SW480 (cell line): ENCODE measurements at regions not wholly inside any gene's neighbourhood (a gene's known extent, or its start where the extent isn't known, plus 50 kb on each side); places are given as distances from the start of the nearest gene placed in this dataset.
"Not testable (repeated sequence)": the region's sequence is repeated elsewhere in the genome, so short reads cannot be mapped to it uniquely, and the experiment has no call there.

Experiments used
- DNase-seq: peaks from one replicate; pipeline ENCODE4 v3.0.0-alpha.2; 2016; ENCODE audit warnings: low spot score

GRCh38 chrX:45986081-45986480 lies 559.1 kb downstream of the ZNF674 start:
- no peak for DNase-seq

GRCh38 chrX:45982958-45983727 lies 562.1 kb downstream of the ZNF674 start:
- not testable (repeated sequence) for DNase-seq

GRCh38 chrX:45980726-45981125 lies 564.5 kb downstream of the ZNF674 start:
- no peak for DNase-seq

- DNase-seq, result no peak
Measured at GRCh38 chrX:45975633-45976032, 569.6 kb downstream of the ZNF674 start.

- no peak for DNase-seq
Measured at GRCh38 chrX:45972636-45973035, 572.6 kb downstream of the ZNF674 start.

- DNase-seq, result no peak
Measured at GRCh38 chrX:45959567-45959966, 585.7 kb downstream of the ZNF674 start.

- no peak for DNase-seq
Measured at GRCh38 chrX:45956191-45956870, 588.9 kb downstream of the ZNF674 start.

GRCh38 chrX:45955661-45956060 lies 589.6 kb downstream of the ZNF674 start:
- no peak for DNase-seq

GRCh38 chrX:45954026-45954425 lies 591.2 kb downstream of the ZNF674 start:
- no peak for DNase-seq

GRCh38 chrX:45952030-45952429 lies 593.2 kb downstream of the ZNF674 start:
- DNase-seq, result peak; percentile 0

GRCh38 chrX:45935408-45935807 lies 609.8 kb downstream of the ZNF674 start:
- no peak for DNase-seq

- DNase-seq, result no peak
Measured at GRCh38 chrX:45912316-45912715, 632.9 kb downstream of the ZNF674 start.

- no peak for DNase-seq
Measured at GRCh38 chrX:45907786-45908185, 637.4 kb downstream of the ZNF674 start.

GRCh38 chrX:45903781-45904201 lies 641.4 kb downstream of the ZNF674 start:
- DNase-seq, result no peak

- no peak for DNase-seq
Measured at GRCh38 chrX:45900766-45901615, 644.2 kb downstream of the ZNF674 start.

- DNase-seq, result no peak
Measured at GRCh38 chrX:45894864-45895645, 650.2 kb downstream of the ZNF674 start.

GRCh38 chrX:45889471-45889870 lies 655.8 kb downstream of the ZNF674 start:
- DNase-seq, result no peak

GRCh38 chrX:45888518-45888917 lies 656.7 kb downstream of the ZNF674 start:
- DNase-seq, result no peak

- DNase-seq, result no peak
Measured at GRCh38 chrX:45885931-45886330, 659.3 kb downstream of the ZNF674 start.

GRCh38 chrX:45879512-45879911 lies 665.7 kb downstream of the ZNF674 start:
- DNase-seq, result no peak

- no peak for DNase-seq
Measured at GRCh38 chrX:45876206-45876605, 669.0 kb downstream of the ZNF674 start.

- DNase-seq, result no peak
Measured at GRCh38 chrX:45873781-45874180, 671.4 kb downstream of the ZNF674 start.
